Tibial nerve (tissue), 3 donors: ENCODE measurements at regions not wholly inside any gene's neighbourhood (a gene's known extent, or its start where the extent isn't known, plus 50 kb on each side); places are given as distances from the start of the nearest gene placed in this dataset.

Source experiments
- CTCF ChIP-seq, 5 experiments: fragments of 200-600 bp in 3 of 5; fragments of 450-650 bp in 2 of 5; sonication (generic) in 3 of 5; IDR thresholded peaks; one replicate each; pipeline ENCODE4 v1.5.1; 2016 to 2019; ENCODE audit warnings: antibody characterized with exemption in 5 of 5, mild to moderate bottlenecking in 3 of 5, moderate library complexity in 2 of 5
- POLR2A ChIP-seq, 2 donors: fragments of 450-650 bp; IDR thresholded peaks; one replicate each; pipeline ENCODE4 v1.6.1; 2017; ENCODE audit warnings: antibody characterized with exemption in 2 of 2, mild to moderate bottlenecking in 2 of 2, moderate library complexity in 2 of 2

DNA sequence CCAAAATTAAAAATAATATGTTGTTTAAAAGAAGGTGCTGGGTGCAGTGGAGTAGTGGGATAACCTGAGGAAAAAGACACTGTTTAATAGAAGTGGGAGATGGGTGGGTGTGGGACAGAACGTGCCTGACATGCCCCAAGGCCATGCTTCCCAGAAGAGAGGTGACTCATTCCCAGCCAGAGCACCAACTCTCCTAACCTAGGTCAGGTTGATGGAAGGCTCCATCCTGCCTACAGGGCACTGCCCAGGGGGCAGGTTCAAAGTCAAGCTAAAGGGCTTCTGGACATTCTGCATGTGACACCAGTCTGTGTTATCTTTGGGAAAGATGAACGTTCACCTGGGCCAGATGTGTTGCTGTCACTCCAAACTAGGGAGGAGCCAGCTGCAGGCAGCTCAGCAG lies 453.1 kb downstream of the SOX6 start:
- TF ChIP-seq POLR2A (IDR thresholded peaks at IDR 0.05) (no peak), CTCF (IDR thresholded peaks at IDR 0.05) (no peak)
